ENCODE measurements at regions not wholly inside any gene's neighbourhood (a gene's known extent, or its start where the extent isn't known, plus 50 kb on each side); places are given as distances from the start of the nearest gene placed in this dataset.

GRCh38 chr7:115822801-115823200, 207.8 kb downstream of the TFEC start:
- Histone ChIP-seq H3K4me2 (ENCODE audit: insufficient read depth in 1 of 2, low read depth in 2 of 2, low read length in 2 of 2) (no peak overlapping the region), H3K4me3 (ENCODE audit: extremely low read depth in 1 of 4, insufficient read depth in 2 of 4, low read depth in 3 of 4, low read length in 4 of 4) (no peak overlapping the region), H2BK12ac (ENCODE audit: low read depth, low read length) (no peak overlapping the region), H3K18ac (ENCODE audit: extremely low read depth, low read length) (no peak overlapping the region), H4K5ac (ENCODE audit: insufficient read length, low read depth, low read length) (no peak overlapping the region), H2BK20ac (ENCODE audit: low read length) (no peak overlapping the region), H4K20me1 (replicated peaks in 1 of 2; ENCODE audit: control insufficient read depth in 1 of 2, insufficient read depth in 2 of 2, low read length in 2 of 2) (no peaks in the 10 kb centered on the region), H3K9ac (replicated peaks in 1 of 4; ENCODE audit: extremely low read depth in 1 of 4, low read depth in 3 of 4, low read length in 3 of 4) (no peak overlapping the region), H2BK5ac (ENCODE audit: low read depth, low read length) (no peak overlapping the region), H3K4me1 (replicated peaks in 1 of 4; ENCODE audit: control insufficient read depth in 3 of 4, insufficient read depth in 4 of 4, low read length in 3 of 4) (peaks cover 0 to 5% (median 2%) of the 10 kb centered on the region in 4 experiments; a peak in 2 of 7 replicates), H3K36me3 (ENCODE audit: control insufficient read depth in 2 of 4, insufficient read depth in 4 of 4, low read length in 3 of 4) (no peaks in the 10 kb centered on the region), H3K4ac (replicated peaks; ENCODE audit: insufficient read length, low read depth, low read length) (no peak overlapping the region), H4K91ac (replicated peaks; ENCODE audit: insufficient read length, low read length) (no peak overlapping the region), H3K14ac (ENCODE audit: insufficient read length) (no peak overlapping the region), H3K56ac (replicated peaks; ENCODE audit: insufficient read length, low read depth, low read length) (no peak overlapping the region), H3K79me2 (ENCODE audit: control insufficient read depth in 1 of 2, insufficient read depth in 2 of 2, low read length in 2 of 2) (no peaks in the 10 kb centered on the region), H3K9me3 (ENCODE audit: insufficient read depth in 2 of 2, low read depth in 1 of 2, low read length in 1 of 2) (no peaks in the 10 kb centered on the region), H3K23me2 (ENCODE audit: low read depth, low read length) (no peaks in the 10 kb centered on the region; the same call in 1 of the 2 replicates), H3K27me3 (replicated peaks in 1 of 4; ENCODE audit: control insufficient read depth in 3 of 4, extremely low read depth in 1 of 4, insufficient read depth in 3 of 4, low read length in 3 of 4) (peaks cover 0 to 3% (median 1%) of the 10 kb centered on the region in 4 experiments; a peak in 1 of 7 replicates), H3K27ac (ENCODE audit: low read depth, low read length) (no peak overlapping the region), H3K79me1 (ENCODE audit: low read depth, low read length) (no peaks in the 10 kb centered on the region), H2AK5ac (ENCODE audit: low read depth, low read length) (no peak overlapping the region), H2BK15ac (ENCODE audit: low read length) (no peak overlapping the region), H4K8ac (ENCODE audit: extremely low read depth, insufficient read depth, low read length) (no peak overlapping the region), H2BK120ac (replicated peaks; ENCODE audit: low read depth, low read length) (no peak overlapping the region), H3K23ac (ENCODE audit: insufficient read length) (no peak overlapping the region), H2AFZ (ENCODE audit: low read length) (no peak overlapping the region; the same call in 1 of the 2 replicates)
- WGBS, 2 experiments (ENCODE audit: extremely low coverage in 1 of 2, insufficient coverage in 1 of 2, insufficient read length in 1 of 2, insufficient replicate concordance in 2 of 2, low coverage in 1 of 2, low lambda C conversion rate in 2 of 2, missing lambda C conversion rate in 1 of 2) = 81% methylated on average over 2 of the region's 2 CpGs; no CpG with 5 or more reads in 1 of the 2 experiments
- CTCF ChIA-PET (ENCODE audit: partially characterized antibody) = interaction anchor here (0.9 to 1.1 kb wide), 2 partner anchors 26 to 28 kb away, joined by 3 to 4 read pairs; no protein-coding TSS in a partner anchor
- POLR2A ChIA-PET (ENCODE audit: partially characterized antibody) = no interaction called here
- FAIRE-seq (no peak), DNase-seq (ENCODE audit: low read depth in 1 of 2, low spot score in 2 of 2) (no peak)
- TF ChIP-seq RFX5 (IDR thresholded peaks at IDR 0.05; ENCODE audit: borderline replicate concordance, low read depth, low read length) (no peak), HDAC2 (IDR thresholded peaks at IDR 0.05; ENCODE audit: borderline replicate concordance in 1 of 2, low read depth in 2 of 2, low read length in 2 of 2) (no peak), BCL11A (IDR thresholded peaks at IDR 0.05; ENCODE audit: low read depth in 2 of 2, low read length in 2 of 2) (no peak), RBBP5 (IDR thresholded peaks at IDR 0.05; ENCODE audit: borderline replicate concordance, low read depth, low read length) (no peak)
